ENCODE measurements at regions not wholly inside any gene's neighbourhood (a gene's known extent, or its start where the extent isn't known, plus 50 kb on each side); places are given as distances from the start of the nearest gene placed in this dataset.
A peak's percentile ranks its signal among the peaks of the same experiment; 100 is the strongest.

DNA sequence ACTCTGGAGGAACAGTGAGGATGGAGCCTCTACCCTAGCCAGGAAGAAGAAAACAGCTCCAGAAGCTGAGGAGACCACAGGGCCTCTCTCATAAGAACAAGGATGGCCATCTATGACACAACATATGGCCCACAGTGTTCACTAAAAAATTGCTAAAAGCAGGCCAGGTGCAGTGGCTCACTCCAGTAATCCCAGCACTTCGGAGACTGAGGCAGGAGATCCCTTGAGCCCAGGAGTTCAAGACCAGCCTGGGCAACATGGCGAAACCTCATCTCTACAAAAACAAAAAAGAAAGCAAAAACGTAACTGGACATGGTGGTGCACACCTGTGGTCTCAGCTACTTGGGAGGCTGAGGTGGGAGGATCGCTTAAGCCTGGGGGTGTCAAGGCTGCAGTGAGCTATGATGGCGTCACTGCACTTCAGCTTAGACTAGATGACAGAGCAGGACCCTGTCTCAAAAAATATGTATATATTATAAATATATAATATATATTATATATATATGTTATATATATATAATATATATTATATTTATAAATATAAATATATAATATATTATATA lies 103.1 kb downstream of the TOMM20 start:
- DNase-seq, result no peak

DNA sequence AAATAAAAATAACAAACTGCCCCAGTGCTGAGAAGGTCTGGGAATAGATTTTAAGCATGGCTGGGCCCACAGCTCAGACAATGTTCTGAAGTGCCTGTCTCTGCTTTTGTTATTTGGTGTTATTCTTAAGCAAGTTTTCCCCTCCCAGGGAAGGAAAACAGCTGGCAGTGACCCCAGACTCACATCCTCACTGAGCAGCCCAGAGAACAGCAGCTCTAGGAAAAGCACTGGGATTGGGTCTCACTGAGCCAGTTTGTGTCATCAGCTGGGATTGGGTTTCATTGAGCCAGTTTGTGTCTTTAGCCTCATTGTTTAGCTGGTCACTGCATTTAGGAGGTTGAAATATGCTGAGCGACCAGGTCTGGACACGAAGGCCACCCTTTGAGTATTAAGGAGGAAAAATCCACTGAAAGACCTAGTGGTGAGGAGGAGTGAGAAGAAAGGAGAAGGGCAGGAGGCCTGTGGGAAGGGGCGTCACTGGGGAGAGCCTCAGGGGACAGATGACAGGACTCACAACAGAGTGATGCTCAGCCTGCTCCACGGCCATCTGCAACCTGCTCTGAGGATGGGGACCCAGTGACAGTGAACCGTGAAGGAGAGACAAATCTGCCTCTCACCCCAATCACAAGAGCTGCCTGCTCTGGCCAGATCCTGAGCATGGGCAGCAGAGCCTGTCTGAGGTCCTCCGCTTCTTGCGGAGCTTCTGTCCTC lies 103.8 kb downstream of the TOMM20 start:
- no peak for DNase-seq

DNA sequence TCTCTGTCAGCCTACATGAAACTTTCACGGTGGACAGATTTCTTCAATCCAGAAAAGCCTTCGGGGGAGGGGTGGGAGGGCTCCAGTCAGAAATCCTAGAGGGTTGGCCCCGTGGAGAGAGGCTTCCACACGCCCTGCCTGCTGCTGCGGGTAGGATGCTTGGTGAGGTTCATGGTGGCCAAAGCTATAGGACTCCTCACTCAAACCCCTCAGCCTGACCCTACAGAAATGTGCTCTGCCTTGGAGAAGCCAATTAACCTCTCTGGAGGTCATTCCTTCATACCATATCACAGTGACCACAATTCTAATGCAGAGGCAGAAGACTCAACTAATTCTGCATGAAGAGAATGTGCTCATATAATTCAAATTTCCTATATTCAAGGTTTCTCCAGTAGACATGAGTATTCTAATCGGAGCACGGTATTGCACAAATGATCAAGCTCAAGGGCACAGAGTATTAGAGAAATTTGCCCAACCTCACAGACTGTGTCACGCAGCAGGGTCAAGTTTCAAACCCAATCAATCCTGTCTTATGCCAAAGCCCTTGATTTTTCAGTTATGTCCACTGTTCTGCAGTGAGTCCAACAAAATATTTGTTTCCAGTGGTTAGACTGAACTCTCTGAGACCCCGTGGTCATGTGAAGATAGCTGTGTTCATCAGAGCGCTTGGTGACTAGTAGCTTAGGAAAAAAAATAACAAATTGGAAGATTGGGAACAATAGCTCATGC lies 104.8 kb downstream of the TOMM20 start:
- no peak for DNase-seq

DNA sequence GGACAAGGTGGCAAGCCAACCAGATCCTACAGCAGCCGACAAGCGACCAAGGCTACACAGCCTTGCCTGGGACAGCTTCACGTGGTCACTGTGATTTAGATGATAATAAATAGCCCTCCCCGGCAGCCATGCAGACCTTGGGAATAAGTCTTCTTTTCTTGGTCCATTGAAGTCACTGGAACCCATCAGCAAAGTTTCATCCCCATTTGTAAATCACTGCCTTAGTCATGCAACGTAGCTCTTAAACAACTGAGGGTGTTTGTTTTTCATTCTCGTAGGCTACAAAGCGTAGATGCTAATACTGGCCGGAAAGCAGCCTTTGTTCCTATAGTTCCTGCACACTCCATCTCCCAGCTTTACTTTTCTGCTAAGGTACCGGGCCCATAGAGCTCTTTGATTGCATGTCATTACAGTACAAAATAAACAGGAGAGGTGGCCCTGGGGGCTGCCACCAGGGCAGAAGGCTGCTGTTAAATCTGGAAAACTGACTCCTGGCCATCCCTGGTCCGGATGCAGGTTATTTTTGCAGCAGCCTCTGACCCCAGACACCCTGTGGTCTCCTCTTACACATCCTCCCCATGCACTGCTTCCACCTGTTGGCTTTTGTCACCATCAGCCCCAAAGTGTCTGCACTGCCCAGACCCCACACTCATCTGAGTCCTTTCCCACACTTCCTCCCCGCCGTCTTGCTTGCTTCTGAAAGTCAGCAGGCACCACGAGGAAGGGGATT lies 105.5 kb downstream of the TOMM20 start:
- DNase-seq, result no peak

GRCh38 chr1:235022341-235022980 lies 106.2 kb downstream of the TOMM20 start:
- DNase-seq, result no peak

DNA sequence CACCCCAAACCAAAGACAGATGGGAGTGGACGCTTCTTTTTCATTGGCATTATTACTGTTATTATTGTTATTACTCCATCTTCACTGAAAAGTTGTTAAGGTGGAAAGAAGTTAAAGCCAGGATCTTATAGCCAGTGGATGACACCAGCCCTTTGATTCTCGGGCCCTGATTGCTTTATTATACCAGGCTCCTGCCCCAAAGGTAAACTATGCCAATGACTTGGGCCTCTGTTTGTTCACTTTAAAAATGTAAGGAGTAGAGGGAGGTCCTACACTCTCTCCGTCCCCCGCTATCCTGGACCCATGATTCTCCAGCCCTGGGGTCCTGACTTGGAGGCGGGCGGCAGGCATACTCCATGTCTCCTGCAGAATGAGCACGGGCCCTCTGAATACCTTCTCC lies 106.8 kb downstream of the TOMM20 start:
- DNase-seq, result no peak

DNA sequence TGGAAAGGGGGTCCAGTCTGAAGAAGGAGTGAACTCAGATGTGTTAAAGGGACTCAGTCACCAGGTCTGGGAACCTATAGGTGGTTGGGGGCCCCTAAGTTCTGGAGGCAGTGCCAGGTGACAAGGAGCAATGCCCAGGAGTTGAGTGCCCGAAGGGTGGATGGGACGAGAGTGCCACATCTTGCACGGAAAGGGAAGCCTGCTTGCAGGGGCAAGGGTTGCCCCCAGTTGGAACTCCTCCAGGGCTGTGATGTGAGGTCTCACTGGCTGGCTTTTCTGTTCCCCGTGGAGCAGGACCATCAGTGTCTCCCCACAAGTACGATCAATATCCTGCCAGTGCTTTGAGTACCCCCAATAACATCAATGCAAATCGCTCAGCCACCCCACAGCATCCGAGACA lies 107.3 kb downstream of the TOMM20 start:
- DNase-seq, result no peak

DNA sequence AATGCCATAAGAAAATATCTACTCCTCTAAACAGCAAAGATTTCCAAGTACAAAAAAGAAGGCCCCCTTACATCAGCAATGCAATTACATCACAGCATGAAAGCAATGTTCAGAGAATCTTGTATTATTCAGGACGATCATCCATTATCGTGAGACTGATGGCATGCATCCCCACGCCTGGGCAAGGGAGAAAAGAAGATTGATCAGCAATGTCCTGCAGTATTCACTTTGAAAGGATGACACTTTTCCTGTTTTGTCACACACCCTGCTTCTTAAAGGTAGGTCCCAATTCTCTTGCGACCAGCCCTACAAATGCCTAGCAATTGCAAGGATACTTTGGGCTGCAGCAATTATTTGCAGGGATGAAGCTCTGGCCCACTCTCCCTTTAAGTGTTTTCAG lies 108.7 kb downstream of the TOMM20 start:
- DNase-seq, result no peak

DNA sequence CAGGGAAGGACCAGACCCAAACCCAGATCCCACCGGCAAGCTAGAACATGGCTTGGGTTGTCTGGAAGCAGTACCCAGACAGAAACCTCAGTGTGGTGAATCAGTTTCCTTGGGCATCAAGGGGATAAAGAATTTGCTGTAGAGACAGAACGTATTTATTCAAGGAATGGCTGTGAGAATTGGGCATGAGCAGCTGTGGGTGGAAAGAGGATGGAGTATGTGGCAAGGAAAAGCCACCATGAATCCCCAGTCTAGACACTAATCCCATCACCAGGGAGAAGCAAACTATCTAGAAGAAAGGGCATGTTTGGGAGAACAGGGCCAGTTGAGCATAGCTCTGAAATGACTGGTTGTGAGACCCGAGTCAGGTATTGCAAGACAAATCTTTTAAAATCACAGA lies 109.2 kb downstream of the TOMM20 start:
- DNase-seq, result no peak

DNA sequence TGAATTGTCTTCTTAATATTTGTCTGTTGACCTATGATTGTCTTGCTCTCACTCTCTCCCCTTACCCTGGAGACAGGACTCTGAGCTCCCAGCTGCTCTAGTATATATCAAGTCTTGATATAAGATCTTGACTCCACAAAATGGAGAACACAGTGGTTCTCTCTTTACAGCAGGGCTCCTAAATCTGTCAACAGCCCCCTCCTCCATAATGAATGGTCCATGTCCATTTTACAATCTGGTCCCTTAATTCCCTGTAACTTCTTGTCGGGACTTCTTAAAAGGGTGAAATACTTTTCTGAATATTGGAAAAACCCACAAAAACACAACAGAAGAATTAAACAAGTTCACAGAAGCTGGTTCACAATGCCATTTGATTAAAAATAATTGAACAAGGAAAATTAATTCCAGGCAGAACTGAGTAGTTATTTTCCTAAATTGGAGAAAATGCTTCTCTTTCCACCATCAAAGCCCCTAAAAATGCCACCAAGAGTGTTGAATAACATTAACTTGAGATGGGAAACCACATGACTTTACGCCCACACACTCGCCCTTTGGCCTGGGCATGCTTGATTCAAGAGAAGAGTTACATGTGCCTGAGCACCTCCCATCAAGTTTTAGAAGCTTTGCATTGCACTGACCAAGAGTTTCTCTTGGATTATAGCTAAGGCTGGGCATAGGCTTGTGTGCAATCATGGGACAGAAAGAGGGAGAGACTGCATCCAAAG lies 109.8 kb downstream of the TOMM20 start:
- no peak for DNase-seq

DNA sequence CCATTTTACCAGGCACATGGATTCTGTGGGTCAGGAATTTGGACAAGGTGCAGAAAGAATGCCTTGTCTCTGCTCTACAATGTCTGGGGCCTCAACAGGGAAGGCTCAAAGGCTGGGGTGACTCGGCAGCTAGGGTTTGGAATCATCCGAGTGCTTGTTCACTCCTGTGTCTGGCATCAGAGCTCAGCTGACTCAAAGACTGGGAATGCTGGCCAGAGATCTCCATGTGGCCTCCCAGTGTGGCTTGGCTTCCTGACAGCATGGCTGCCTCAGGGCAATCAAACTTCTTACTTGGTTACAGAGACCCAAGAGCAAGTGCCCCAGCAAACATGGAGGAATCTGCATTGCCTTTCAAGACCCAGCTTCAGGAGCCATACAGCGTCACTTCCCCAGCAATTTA lies 110.5 kb downstream of the TOMM20 start:
- peak; percentile 90 for DNase-seq

- no peak for DNase-seq
Measured at GRCh38 chr1:235017719-235018118, 110.9 kb downstream of the TOMM20 start.

DNA sequence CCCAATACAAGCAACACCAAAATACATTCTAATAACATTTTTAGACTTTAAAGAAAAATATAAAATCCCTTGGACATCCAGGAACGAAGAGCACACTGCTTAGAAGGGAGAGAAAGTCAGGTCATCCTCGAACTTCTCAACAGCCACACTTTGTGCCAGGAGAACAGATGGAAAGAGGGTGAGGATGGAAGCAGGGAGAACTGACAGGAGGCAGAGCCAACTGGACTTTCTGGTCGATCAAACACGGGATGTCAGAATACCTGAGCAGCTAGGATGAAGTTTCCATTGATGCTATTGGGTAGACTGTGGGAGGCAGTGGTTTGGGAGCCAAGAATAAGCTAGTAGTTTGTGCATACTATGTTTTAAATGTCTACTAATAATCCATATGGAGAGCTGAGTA lies 111.4 kb downstream of the TOMM20 start:
- DNase-seq, result no peak

GRCh38 chr1:235015291-235015985 lies 113.2 kb downstream of the TOMM20 start:
- no peak for DNase-seq

DNA sequence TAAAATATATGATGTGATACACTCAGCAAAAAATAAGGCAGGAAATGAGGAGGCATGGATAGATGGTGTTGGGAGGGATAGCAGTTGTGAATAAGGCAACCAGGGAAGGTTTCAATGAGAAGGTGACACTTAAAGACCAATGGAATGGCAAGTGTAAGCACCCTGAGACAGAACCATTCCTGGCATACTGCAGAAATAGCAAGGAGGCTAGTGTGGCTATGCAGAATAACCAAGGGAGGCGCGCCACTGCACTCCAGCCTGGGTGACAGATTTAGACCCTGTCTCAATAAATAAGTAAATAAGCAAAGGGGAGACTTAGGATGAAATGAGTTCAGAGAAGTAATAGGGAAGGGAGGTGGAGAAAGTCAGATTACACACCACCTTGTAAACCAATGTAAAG lies 113.9 kb downstream of the TOMM20 start:
- DNase-seq, result no peak

DNA sequence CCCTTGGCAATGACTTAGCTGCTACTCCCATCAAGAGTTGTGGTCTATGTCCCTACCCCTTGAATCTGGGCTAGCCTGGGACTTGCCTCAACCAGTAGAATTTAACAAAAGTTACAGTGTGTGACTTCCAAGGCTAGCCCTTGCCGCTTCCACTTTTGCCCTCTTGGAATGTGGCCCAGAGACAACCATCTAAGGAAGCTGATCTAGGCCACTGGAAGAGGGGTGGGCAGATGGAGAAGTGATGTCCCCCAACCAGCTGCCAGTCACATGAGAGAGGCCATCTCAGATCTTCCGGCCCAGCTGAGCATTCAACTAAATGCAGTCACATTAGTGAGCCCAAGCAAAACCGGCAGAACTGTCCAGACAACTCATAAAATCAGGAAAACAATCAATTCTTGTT lies 115.1 kb downstream of the TOMM20 start:
- no peak for DNase-seq

- no peak for DNase-seq
Measured at GRCh38 chr1:235012436-235013210, 116.0 kb downstream of the TOMM20 start.

- DNase-seq, result peak; percentile 87
Measured at GRCh38 chr1:235011599-235012435, 116.8 kb downstream of the TOMM20 start.

- no peak for DNase-seq
Measured at GRCh38 chr1:235011064-235011598, 117.5 kb downstream of the TOMM20 start.

Measured in NCI-H226 (cell line).